HUES6 (cell line): ENCODE measurements at regions not wholly inside any gene's neighbourhood (a gene's known extent, or its start where the extent isn't known, plus 50 kb on each side); places are given as distances from the start of the nearest gene placed in this dataset.
"Not testable (repeated sequence)": the region's sequence is repeated elsewhere in the genome, so short reads cannot be mapped to it uniquely, and the experiment has no call there.

Source experiments
- H3K27ac ChIP-seq: 2 replicates; pipeline ENCODE4 v1.7.0; 2013; ENCODE audit warnings: low read depth, mild to moderate bottlenecking, low read length, inconsistent platforms
- H3K27me3 ChIP-seq: 2 replicates; pipeline ENCODE4 v1.6.1; 2013; ENCODE audit warnings: low read length; ENCODE audit not compliant: control insufficient read depth, insufficient read depth
- H3K36me3 ChIP-seq: 2 replicates; pipeline ENCODE4 v1.6.1; 2013; ENCODE audit warnings: low read length; ENCODE audit not compliant: control insufficient read depth, insufficient read depth
- H3K4me1 ChIP-seq: 2 replicates; pipeline ENCODE4 v1.6.1; 2013; ENCODE audit warnings: low read length; ENCODE audit not compliant: control insufficient read depth, insufficient read depth
- H3K4me3 ChIP-seq: 2 replicates; pipeline ENCODE4 v1.5.1; 2013; ENCODE audit warnings: low read depth, low read length
- H3K9ac ChIP-seq: one replicate; pipeline ENCODE4 v1.6.1; 2013; ENCODE audit warnings: mild to moderate bottlenecking, low read length
- H3K9me3 ChIP-seq: 2 replicates; pipeline ENCODE4 v1.6.1; 2013; ENCODE audit warnings: low read depth, low read length; ENCODE audit not compliant: control insufficient read depth, insufficient read depth

DNA sequence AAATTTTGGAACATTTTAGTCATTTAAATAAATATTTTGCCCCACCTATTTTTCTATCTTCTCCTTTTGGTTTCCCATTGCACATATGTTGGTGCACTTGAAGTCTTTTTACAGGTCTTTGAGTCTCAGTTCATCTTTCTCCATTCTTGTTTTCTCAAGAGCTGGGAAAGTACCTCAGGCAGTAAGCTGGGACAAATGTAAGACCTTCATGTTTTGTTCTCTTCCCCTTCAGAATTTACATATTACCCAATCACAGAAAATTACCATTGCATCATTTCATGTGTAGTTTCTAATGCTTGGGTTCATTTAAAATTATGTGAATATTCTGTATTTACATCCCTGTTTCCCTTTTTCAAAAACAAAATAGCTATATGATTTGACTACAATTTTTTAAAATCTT lies 1150.0 kb upstream of the POT1 start:
- Histone ChIP-seq H3K27me3 (no peaks in the 10 kb centered on the region), H3K9me3 (peaks cover 5% of the 10 kb centered on the region; the same call in 1 of the 2 replicates), H3K27ac (no peak overlapping the region), H3K4me3 (no peak overlapping the region), H3K9ac (no peak overlapping the region), H3K36me3 (peaks cover 2% of the 10 kb centered on the region; the same call in 1 of the 2 replicates), H3K4me1 (peaks cover 3% of the 10 kb centered on the region; the same call in 1 of the 2 replicates)

DNA sequence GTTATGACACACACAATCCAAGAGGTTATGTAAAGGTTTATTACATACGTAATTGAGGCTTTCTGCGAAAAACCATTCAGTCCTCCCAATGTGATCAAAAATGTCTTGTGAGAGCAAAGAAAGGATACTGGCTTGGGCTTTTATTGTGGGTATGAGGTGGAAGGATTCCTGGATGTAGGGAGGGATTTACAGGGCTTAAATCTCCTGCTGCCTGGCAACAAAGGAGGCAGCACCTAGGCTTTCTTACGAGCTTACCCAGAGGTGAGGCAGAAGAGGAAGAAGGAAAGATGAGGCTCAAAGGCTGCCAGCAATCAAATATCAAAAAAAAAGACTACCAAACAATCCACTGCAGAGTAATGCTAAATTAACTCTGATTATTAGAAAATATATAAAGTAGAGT lies 1149.5 kb upstream of the POT1 start:
- no peak overlapping the region for H3K9ac ChIP-seq
- no peak overlapping the region for H3K27ac ChIP-seq
- no peaks in the 10 kb centered on the region for H3K27me3 ChIP-seq
- H3K36me3 ChIP-seq: peaks cover 2% of the 10 kb centered on the region; the same call in 1 of the 2 replicates
- H3K4me3 ChIP-seq: no peak overlapping the region
- peaks cover 1% of the 10 kb centered on the region; the same call in 1 of the 2 replicates for H3K9me3 ChIP-seq
- H3K4me1 ChIP-seq: peaks cover 3% of the 10 kb centered on the region; the same call in 1 of the 2 replicates

DNA sequence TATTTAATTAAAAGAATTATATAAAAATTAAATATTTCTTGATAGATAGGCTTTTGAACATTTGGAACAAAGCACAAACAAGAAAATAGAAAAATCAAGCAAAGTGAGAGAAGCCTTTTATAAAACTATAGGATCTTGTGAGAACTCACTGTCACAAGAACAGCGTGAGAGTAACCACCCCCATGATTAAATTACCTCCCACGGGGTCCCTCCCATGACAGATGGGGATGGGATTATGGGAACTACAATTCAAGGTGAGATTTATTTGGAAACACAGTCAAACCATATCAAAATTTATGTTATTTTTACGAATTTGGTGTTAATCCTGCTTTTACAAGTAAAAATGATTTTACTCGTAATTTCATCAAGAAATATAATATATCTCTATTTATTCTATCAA lies 1136.1 kb upstream of the POT1 start:
- H3K9ac ChIP-seq: no peak overlapping the region

DNA sequence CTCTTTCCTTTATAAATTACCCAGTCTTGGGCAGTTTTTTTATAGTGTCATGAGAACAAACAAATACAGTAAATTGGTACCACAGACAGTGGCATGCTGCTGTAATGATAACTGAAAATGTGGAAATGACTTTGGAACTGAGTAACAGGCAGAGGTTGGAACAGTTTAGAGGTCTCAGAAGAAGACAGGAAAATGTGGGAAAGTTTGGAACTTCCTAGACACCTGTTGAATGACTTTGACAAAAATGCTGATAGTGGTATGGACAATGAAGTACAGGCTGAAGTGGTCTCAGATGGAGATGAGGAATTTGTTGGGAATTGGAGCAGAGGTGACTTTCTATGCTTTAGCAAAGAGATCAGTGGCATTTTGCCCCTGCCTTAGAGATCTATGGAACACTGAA lies 1128.4 kb upstream of the POT1 start:
- no peak overlapping the region for H3K4me3 ChIP-seq
- H3K27ac ChIP-seq: no peak overlapping the region
- no peak overlapping the region for H3K9ac ChIP-seq
- H3K9me3 ChIP-seq: peaks cover 24% of the 10 kb centered on the region
- H3K27me3 ChIP-seq: no peaks in the 10 kb centered on the region
- no peaks in the 10 kb centered on the region; the same call in 1 of the 2 replicates for H3K36me3 ChIP-seq
- H3K4me1 ChIP-seq: no peaks in the 10 kb centered on the region

More for the DNA sequence above, 1136.1 kb upstream of the POT1 start:
- Histone ChIP-seq H3K27me3 (no peaks in the 10 kb centered on the region), H3K4me3 (no peak overlapping the region), H3K36me3 (no peaks in the 10 kb centered on the region), H3K27ac (no peak overlapping the region), H3K9me3 (no peaks in the 10 kb centered on the region; the same call in 1 of the 2 replicates), H3K4me1 (no peaks in the 10 kb centered on the region)

DNA sequence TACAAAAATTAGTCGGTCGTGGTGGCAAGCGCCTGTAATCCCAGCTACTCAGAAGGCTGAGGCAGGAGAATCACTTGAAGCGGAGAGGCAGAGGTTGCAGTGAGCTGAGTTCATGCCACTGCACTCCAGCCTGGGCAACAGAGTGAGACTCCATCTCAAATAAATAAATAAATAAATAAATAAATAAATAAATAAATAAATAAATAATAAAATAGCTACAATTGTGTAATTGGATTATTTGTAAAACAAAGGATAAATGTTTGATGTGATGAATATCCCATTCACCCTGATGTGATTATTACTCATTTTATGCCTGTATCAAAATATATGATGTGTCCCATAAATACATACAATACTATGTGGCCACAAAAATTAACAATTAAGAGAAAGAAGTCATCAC lies 1127.0 kb upstream of the POT1 start:
- not testable (repeated sequence) for H3K9ac ChIP-seq, H3K4me1 ChIP-seq, H3K27ac ChIP-seq, H3K4me3 ChIP-seq, H3K27me3 ChIP-seq, H3K36me3 ChIP-seq
- peaks cover 24% of the 10 kb centered on the region for H3K9me3 ChIP-seq

DNA sequence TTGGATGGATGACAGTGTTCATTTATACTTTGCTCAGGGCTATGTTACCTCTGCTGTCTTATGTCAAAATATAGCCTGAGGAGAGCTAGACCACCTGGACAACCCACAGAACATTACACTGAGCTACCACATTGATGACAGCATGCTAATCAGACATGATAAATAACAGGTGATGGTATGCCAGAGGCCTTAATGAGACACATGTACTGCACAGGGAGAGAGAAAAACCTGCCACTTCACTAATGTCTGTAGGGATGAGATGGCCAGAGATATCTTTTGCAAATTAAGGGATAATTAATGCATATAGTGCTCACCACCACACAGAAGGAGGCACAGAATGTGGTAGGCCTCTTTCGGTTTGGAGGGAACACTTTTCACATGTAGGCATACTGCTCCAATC lies 1122.6 kb upstream of the POT1 start:
- Histone ChIP-seq H3K9me3 (peaks cover 5% of the 10 kb centered on the region; the same call in 1 of the 2 replicates), H3K27ac (no peak overlapping the region), H3K27me3 (no peaks in the 10 kb centered on the region), H3K4me1 (no peaks in the 10 kb centered on the region), H3K9ac (no peak overlapping the region), H3K4me3 (no peak overlapping the region), H3K36me3 (no peaks in the 10 kb centered on the region; the same call in 1 of the 2 replicates)

DNA sequence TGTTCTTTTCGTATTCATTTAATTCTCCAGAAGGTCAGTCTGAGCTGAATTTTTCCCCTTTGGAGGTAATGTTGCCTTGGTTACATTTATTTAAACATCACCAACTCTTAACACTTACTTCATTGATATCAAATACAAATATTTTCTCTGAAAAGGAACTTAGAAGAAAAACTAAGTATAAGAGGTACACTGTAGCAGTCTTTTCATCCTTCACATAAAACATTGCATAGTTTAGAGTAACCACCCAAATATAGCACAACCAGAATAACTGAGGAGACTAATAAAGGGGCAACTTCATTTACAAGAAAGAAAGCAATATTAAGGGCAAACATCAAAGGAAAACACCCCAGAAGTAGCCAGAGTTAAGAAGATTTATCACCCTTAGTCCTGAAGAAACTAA lies 1115.0 kb upstream of the POT1 start:
- Histone ChIP-seq H3K9ac (no peak overlapping the region), H3K36me3 (no peaks in the 10 kb centered on the region), H3K9me3 (peaks cover 3% of the 10 kb centered on the region; the same call in 1 of the 2 replicates), H3K27ac (no peak overlapping the region), H3K27me3 (no peaks in the 10 kb centered on the region), H3K4me1 (no peaks in the 10 kb centered on the region), H3K4me3 (no peak overlapping the region)

DNA sequence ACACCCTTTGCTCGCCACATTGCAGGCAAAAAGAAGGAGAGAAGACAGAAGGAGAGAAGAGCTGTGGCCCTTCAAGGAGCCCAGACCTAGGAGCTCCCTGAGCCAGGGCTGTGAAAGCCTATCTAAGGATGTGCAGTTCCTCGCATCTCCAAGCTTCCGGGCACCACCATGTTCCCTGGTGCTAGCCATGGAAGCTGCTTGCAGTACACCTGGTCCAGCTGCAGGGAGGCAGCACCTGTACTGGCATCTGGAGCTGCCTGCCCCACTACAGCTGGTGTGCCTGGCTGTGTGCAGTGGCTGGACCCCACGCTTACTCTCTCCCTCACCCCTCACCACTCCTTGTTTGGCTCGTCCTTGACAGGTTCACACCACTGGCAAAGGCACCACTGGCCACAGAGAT lies 1111.8 kb upstream of the POT1 start:
- H3K27me3 ChIP-seq: no peaks in the 10 kb centered on the region
- H3K4me3 ChIP-seq: no peak overlapping the region
- H3K27ac ChIP-seq: no peak overlapping the region
- H3K9me3 ChIP-seq: no peaks in the 10 kb centered on the region; the same call in 1 of the 2 replicates
- no peak overlapping the region for H3K9ac ChIP-seq
- H3K4me1 ChIP-seq: no peaks in the 10 kb centered on the region
- no peaks in the 10 kb centered on the region for H3K36me3 ChIP-seq

DNA sequence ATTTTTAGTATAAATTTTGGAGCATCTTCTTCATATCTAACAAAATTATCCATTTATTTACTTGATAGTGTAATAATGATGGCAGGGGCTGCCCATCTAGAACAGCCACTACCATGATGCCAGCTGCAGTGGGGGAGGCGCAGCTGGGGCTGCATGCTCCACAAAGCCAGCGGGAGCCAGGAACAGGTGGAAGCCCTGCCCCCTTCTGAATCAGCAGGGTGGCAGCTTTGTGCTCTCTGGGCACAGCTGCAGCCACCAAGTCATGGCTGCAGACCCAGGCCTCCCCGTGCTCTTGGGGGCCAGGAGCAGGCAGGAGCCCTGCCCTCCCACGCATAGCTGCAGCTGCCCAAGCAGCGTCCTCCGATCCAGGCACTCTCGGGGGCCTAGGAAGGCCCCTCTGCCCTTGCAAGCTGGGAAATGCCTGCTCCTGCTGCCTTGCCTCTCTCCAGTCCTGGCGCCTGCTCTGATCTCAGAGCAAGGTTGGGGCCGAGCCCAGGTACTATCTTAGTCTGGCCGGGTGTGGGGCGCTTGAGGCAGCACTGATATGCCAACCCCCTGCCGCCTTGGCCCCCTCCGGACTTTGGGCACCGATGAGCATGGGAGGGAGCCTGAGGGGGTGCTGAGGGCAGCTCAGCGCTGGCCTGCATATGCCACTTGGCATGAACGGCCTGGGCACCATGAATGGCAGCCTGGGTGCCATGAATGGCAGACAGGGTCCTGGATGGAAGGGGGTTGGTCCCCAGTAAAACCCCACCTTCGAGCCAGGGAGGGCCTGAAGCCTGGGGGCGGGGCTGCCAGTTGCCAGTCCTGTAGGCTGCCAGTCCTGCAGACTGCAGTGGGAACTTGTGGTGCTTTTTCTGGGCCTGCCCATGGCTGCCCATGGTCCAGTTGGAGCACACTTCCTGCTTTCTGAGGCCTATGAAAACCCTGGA lies 1110.8 kb upstream of the POT1 start:
- H3K4me3 ChIP-seq: no peak overlapping the region
- no peaks in the 10 kb centered on the region for H3K27me3 ChIP-seq
- no peak overlapping the region for H3K27ac ChIP-seq
- H3K9ac ChIP-seq: no peak overlapping the region
- no peaks in the 10 kb centered on the region; the same call in 1 of the 2 replicates for H3K36me3 ChIP-seq
- no peaks in the 10 kb centered on the region; the same call in 1 of the 2 replicates for H3K9me3 ChIP-seq
- H3K4me1 ChIP-seq: no peaks in the 10 kb centered on the region

DNA sequence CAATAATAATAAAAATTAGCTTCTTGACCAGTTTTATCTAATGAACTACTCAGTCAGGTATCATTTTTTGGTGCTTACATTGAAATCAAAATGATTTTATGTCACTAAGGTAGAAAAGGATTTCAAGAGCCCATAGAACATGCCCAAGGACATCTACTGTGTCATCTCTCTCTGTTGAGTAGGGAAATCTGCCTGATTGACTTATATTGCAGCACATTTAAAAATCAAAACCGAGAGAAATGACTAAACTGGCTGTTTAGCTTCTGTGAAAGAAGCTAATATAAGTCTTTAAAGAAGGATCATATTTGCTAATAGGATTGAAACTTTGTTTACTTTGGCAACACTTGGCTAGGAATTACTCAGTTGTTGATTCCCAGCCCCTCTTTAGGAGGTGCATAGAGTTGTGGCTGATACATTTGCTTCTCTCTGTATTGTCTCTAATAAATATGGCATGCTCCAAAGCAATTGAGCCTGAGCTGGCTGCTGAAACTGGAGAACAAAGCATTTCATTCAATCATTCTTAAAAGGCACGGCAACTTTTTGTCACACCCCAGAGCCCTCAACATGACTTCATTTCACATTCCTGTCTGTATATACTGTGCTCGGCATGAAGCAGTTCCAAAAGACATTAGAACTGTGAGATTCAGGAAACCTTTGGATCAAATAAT lies 1096.9 kb upstream of the POT1 start:
- Histone ChIP-seq H3K36me3 (peaks cover 4% of the 10 kb centered on the region; the same call in 1 of the 2 replicates), H3K9ac (no peak overlapping the region), H3K9me3 (no peaks in the 10 kb centered on the region), H3K27ac (no peak overlapping the region), H3K27me3 (no peaks in the 10 kb centered on the region), H3K4me3 (no peak overlapping the region), H3K4me1 (no peaks in the 10 kb centered on the region)

DNA sequence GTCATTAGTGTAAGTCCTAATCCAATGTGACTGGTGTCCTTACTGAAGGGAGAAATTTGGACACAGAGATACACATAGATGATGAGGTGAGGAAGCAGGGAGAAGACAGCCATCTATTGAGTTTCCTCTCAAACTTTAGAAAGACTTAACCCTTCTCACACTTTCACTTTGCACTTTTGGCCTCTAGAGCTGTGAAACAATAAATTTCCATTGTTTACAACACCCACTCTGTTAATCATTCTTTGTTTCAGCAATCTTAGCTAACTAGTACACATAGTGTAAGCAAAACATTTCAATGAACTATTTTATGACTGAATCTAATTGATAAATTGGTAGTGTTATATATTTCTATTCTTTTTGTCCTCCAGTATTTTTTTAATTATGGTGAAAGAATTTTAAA lies 1092.8 kb upstream of the POT1 start:
- Histone ChIP-seq H3K27ac (no peak overlapping the region), H3K4me1 (no peaks in the 10 kb centered on the region), H3K36me3 (peaks cover 4% of the 10 kb centered on the region; the same call in 1 of the 2 replicates), H3K27me3 (no peaks in the 10 kb centered on the region), H3K4me3 (no peak overlapping the region), H3K9me3 (no peaks in the 10 kb centered on the region), H3K9ac (no peak overlapping the region)
